ENCODE measurements at regions not wholly inside any gene's neighbourhood (a gene's known extent, or its start where the extent isn't known, plus 50 kb on each side); places are given as distances from the start of the nearest gene placed in this dataset.

GRCh38 chr5:57111993-57112392 lies 61.9 kb upstream of the GPBP1 start:
- TF ChIP-seq POLR2AphosphoS5 (IDR thresholded peaks at IDR 0.05; ENCODE audit: low read depth, low read length): no peak
- TF ChIP-seq POLR2A (IDR thresholded peaks at IDR 0.05; ENCODE audit: control extremely low read depth in 1 of 2, low read depth in 2 of 2, low read length in 2 of 2): no peak
- TF ChIP-seq CTCF (IDR thresholded peaks at IDR 0.05; ENCODE audit: control extremely low read depth in 1 of 3, insufficient read depth in 1 of 3, low read depth in 1 of 3, low read length in 3 of 3): no peak
- no peak for TF ChIP-seq EZH2 (IDR thresholded peaks at IDR 0.05; ENCODE audit: low read depth, low read length, severe bottlenecking)
